Amniotic epithelial cell (primary cell): ENCODE measurements at regions not wholly inside any gene's neighbourhood (a gene's known extent, or its start where the extent isn't known, plus 50 kb on each side); places are given as distances from the start of the nearest gene placed in this dataset.

Experiments used
- DNase-seq: peaks from one replicate; pipeline ENCODE4 v3.0.0-alpha.2; 2010; ENCODE audit warnings: low read depth

DNA sequence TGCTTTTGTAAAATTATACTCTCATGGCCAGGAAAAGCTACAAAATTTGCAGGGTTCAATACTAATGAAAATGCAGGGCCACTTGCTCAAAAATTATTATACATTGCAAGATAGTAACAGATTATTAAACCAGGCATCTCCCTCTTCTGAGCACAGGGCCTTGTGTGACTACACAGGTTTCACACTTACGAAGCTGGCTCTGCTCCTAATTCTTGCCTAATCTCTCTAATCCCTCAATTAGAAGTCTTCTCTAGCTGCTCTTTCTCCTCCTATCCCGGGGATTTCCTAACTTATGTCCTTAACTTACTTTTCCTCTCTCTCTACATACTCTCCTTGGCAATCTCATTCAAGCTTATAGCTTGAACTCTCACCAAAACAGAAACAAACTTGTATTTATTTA lies 168.3 kb downstream of the AREG start:
- DNase-seq, result no peak

- DNase-seq, result no peak
These were observed 170.5 kb downstream of the AREG start for GRCh38 chr4:74615411-74615810.

- DNase-seq, result no peak
These were observed 173.2 kb downstream of the AREG start for GRCh38 chr4:74618166-74618565.

DNA sequence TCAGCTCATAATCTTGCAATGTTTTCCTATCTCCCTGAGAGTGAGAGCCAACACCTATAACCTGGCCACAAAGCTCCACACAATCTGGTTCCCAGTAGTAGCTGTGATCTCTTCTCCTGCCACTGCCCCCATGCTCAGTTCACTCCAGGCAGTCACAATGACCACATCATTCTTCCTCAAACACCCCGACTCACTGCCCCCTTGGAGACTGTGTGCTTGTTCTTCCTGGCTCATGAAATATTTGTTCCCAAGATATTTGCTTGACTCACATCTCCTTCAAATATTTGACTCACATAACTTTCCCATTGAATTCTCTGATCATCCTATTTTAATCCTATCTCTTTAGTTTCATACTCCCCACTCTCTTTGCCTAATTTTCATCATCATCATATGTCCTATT lies 173.7 kb downstream of the AREG start:
- peak; percentile 66 for DNase-seq

GRCh38 chr4:74619931-74620702 lies 174.2 kb downstream of the BTC start:
- DNase-seq, result no peak

DNA sequence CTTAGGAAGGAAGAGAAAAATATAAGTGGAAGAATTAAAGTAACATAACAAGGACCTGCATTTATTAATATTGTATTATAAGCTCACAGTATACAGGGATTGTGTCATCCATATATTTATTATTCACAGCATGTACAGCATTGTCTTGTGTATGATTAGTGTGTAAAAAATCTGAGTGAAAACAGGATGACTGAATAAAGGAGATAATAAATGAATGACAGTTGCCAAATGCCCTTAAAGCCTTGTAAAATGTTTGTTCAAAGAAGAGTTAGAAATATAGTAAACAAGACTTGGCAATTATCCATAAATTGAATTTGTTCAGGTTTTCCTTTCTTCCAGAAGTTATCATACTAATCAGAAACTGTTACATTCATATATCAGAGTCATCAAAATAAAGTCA lies 172.7 kb downstream of the BTC start:
- DNase-seq, result no peak

GRCh38 chr4:74623041-74623440 lies 171.3 kb downstream of the BTC start:
- DNase-seq, result no peak

GRCh38 chr4:74624351-74625151 lies 169.8 kb downstream of the BTC start:
- peak; percentile 95 for DNase-seq

GRCh38 chr4:74625981-74626380 lies 168.3 kb downstream of the BTC start:
- no peak for DNase-seq

- no peak for DNase-seq
These were observed 167.2 kb downstream of the BTC start for GRCh38 chr4:74627093-74627492.

- DNase-seq, result no peak
These were observed 166.8 kb downstream of the BTC start for GRCh38 chr4:74627504-74627903.

GRCh38 chr4:74628852-74629620 lies 165.3 kb downstream of the BTC start:
- DNase-seq, result no peak

GRCh38 chr4:74630551-74630950 lies 163.8 kb downstream of the BTC start:
- no peak for DNase-seq

DNA sequence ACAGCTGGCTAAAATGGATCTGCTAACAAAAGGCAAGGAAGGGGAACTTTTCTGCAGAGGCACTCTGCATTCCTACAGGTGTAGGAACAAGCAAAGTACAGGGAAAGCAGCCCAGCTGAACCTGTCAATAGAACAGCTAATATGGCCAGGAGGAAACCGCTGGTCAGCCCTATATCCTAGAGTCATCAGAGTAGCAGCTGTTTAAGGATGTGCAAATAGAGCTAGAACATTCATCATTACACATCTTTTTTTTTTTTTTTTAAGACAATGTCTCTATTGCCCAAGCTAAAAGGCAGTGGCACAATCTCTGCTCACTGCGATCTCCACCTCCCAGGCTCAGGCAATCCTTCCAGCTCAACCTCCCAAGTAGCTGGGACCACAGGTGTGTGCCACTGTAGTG lies 163.0 kb downstream of the BTC start:
- peak; percentile 71 for DNase-seq

- no peak for DNase-seq
These were observed 162.3 kb downstream of the BTC start for GRCh38 chr4:74631988-74632387.

- peak; percentile 100 for DNase-seq
These were observed 161.7 kb downstream of the BTC start for GRCh38 chr4:74632634-74633033.

GRCh38 chr4:74635074-74635473 lies 159.2 kb downstream of the BTC start:
- no peak for DNase-seq

GRCh38 chr4:74635490-74636123 lies 158.7 kb downstream of the BTC start:
- no peak for DNase-seq

DNA sequence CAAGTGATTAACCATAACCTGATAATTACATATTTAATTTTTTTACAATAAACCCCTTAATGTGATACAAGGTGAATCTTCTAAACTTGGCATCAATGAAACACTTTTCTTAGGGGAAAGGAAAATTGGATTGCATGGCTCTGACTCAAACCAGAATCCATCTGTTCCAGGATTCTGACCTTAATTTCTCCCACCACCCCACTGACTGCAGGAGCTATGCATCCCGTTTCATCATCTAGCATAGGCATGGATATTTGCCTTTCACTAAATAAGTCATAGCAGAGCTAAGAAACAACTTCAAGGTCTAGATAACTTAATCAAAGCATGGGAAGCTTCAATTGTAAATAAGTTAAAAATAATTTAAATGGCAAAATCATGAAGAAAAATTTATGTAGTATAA lies 156.3 kb downstream of the BTC start:
- no peak for DNase-seq

GRCh38 chr4:74638689-74639088 lies 155.6 kb downstream of the BTC start:
- DNase-seq, result peak; percentile 52

DNA sequence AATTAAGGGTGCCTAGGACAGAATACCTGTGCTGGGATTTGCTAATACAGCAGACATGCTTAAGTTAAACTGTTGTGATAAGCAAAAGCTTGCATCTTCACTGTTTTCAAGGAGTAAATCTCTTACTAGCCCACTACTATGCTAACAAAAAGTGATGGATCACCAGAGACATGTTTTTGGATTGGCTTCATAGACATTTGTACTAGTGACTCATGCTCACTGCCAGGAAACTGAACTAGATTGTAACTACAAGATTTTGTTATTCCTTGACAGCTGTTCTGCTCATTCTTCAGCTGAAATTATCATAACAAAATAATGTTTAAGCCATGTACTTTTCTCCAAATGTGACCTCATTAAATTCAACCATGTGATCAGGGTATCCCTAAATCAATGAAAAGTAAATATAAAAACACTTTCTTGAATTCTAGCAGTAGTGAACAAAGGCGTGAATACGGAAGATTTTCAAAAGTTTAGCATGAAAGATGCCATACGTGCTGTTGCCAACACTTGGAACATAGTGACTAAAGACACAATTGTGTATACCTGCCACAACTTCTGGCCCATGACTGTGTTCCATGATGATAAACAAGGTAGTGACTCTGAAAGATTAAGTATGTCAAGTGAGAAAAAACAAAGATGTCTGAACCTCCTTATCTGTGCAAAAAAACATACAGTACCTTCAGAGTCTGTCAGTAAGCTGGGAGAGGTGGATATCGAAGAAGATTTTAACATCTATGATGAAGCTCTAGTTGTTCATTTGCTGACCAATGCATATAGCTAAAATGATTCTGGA lies 154.0 kb downstream of the BTC start:
- DNase-seq, result peak; percentile 95
